ENCODE measurements at regions not wholly inside any gene's neighbourhood (a gene's known extent, or its start where the extent isn't known, plus 50 kb on each side); places are given as distances from the start of the nearest gene placed in this dataset.
"Not testable (repeated sequence)": the region's sequence is repeated elsewhere in the genome, so short reads cannot be mapped to it uniquely, and the experiment has no call there.

DNA sequence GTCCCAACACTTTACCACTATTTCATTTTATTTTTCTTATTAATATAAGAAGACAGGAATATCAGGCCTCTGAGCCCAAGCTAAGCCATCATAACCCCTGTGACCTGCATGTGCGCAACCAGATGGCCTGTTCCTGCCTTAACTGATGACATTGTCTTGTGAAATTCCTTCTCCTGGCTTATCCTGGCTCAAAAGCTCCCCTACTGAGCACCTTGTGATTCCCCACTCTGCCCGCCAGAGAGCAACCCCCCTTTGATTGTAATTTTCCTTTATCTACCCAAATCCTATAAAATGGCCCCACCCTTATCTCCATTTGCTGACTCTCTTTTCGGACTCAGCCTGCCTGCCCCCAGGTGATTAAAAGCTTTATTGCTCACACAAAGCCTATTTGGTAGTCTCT is 382.8 kb upstream of the HS3ST1 start:
- TF ChIP-seq, protein P1, sequence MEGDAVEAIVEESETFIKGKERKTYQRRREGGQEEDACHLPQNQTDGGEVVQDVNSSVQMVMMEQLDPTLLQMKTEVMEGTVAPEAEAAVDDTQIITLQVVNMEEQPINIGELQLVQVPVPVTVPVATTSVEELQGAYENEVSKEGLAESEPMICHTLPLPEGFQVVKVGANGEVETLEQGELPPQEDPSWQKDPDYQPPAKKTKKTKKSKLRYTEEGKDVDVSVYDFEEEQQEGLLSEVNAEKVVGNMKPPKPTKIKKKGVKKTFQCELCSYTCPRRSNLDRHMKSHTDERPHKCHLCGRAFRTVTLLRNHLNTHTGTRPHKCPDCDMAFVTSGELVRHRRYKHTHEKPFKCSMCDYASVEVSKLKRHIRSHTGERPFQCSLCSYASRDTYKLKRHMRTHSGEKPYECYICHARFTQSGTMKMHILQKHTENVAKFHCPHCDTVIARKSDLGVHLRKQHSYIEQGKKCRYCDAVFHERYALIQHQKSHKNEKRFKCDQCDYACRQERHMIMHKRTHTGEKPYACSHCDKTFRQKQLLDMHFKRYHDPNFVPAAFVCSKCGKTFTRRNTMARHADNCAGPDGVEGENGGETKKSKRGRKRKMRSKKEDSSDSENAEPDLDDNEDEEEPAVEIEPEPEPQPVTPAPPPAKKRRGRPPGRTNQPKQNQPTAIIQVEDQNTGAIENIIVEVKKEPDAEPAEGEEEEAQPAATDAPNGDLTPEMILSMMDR (IDR thresholded peaks at IDR 0.05), result not testable (repeated sequence)
- not testable (repeated sequence) for TF ChIP-seq ZFX (IDR thresholded peaks at IDR 0.05; ENCODE audit: borderline replicate concordance)
